NCI-H146 treated with DMSO at 0.1 percent for 48 hours (cell line): ENCODE measurements at regions not wholly inside any gene's neighbourhood (a gene's known extent, or its start where the extent isn't known, plus 50 kb on each side); places are given as distances from the start of the nearest gene placed in this dataset.
A peak's percentile ranks its signal among the peaks of the same experiment; 100 is the strongest.

Experiments used
- DNase-seq: peaks from one replicate; lab custom pipeline; 2025; ENCODE audit not compliant: unreplicated experiment; lab: John Stamatoyannopoulos, UW

GRCh38 chr6:141337191-141337590 lies 795.5 kb upstream of the GJE1 start:
- DNase-seq: no peak

GRCh38 chr6:141335477-141336273 lies 797.0 kb upstream of the GJE1 start:
- no peak for DNase-seq

- DNase-seq: no peak
These were observed 805.8 kb upstream of the GJE1 start for GRCh38 chr6:141326925-141327324.

GRCh38 chr6:141326426-141326825 lies 806.3 kb upstream of the GJE1 start:
- DNase-seq: no peak

GRCh38 chr6:141321493-141322347 lies 811.0 kb upstream of the GJE1 start:
- DNase-seq: no peak

GRCh38 chr6:141316236-141316635 lies 816.5 kb upstream of the GJE1 start:
- DNase-seq: no peak

GRCh38 chr6:141313986-141314385 lies 818.7 kb upstream of the GJE1 start:
- no peak for DNase-seq

- DNase-seq: peak; percentile 42
These were observed 823.4 kb upstream of the GJE1 start for GRCh38 chr6:141309295-141309694.

GRCh38 chr6:141307309-141307998 lies 825.3 kb upstream of the GJE1 start:
- no peak for DNase-seq

GRCh38 chr6:141303907-141304306 lies 828.8 kb upstream of the GJE1 start:
- DNase-seq: no peak

GRCh38 chr6:141301779-141302178 lies 830.9 kb upstream of the GJE1 start:
- DNase-seq: no peak

GRCh38 chr6:141290941-141291721 lies 841.6 kb upstream of the GJE1 start:
- peak; percentile 27 for DNase-seq

- DNase-seq: no peak
These were observed 843.8 kb upstream of the GJE1 start for GRCh38 chr6:141288947-141289346.

GRCh38 chr6:141282263-141282662 lies 850.5 kb upstream of the GJE1 start:
- no peak for DNase-seq

GRCh38 chr6:141269684-141270083 lies 863.0 kb upstream of the GJE1 start:
- DNase-seq: no peak

- no peak for DNase-seq
These were observed 865.3 kb upstream of the GJE1 start for GRCh38 chr6:141267420-141267819.

GRCh38 chr6:141265756-141266623 lies 866.7 kb upstream of the GJE1 start:
- peak; percentile 68 for DNase-seq

- no peak for DNase-seq
These were observed 868.6 kb upstream of the GJE1 start for GRCh38 chr6:141264101-141264500.

GRCh38 chr6:141261672-141262060 lies 871.1 kb upstream of the GJE1 start:
- no peak for DNase-seq
